H9 (cell line): ENCODE measurements at regions not wholly inside any gene's neighbourhood (a gene's known extent, or its start where the extent isn't known, plus 50 kb on each side); places are given as distances from the start of the nearest gene placed in this dataset.

ENCODE experiments used
- DNase-seq: peaks from one replicate; pipeline ENCODE4 v3.0.0-alpha.2; 2017
- H2AFZ ChIP-seq: one replicate; pipeline ENCODE4 v1.6.1; 2013; ENCODE audit warnings: mild to moderate bottlenecking, low read length, control low read depth, moderate library complexity
- H2AK5ac ChIP-seq: 2 replicates; pipeline ENCODE4 v1.6.1; 2013; ENCODE audit warnings: low read length, control low read depth, mixed read lengths; ENCODE audit not compliant: insufficient read length
- H2BK120ac ChIP-seq: one replicate; pipeline ENCODE4 v1.6.1; 2013; ENCODE audit warnings: low read depth, mild to moderate bottlenecking, low read length, control low read depth, inconsistent platforms; ENCODE audit not compliant: poor library complexity, severe bottlenecking
- H2BK12ac ChIP-seq: 2 replicates; pipeline ENCODE4 v1.6.1; 2013; ENCODE audit warnings: low read length, control low read depth, mixed read lengths, low read depth; ENCODE audit not compliant: insufficient read length
- H2BK15ac ChIP-seq: 2 replicates; pipeline ENCODE4 v1.6.1; 2013; ENCODE audit warnings: low read depth, low read length, control low read depth
- H2BK20ac ChIP-seq: one replicate; pipeline ENCODE4 v1.6.1; 2013; ENCODE audit warnings: low read depth, mild to moderate bottlenecking, low read length, control low read depth, inconsistent platforms; ENCODE audit not compliant: poor library complexity, severe bottlenecking
- H2BK5ac ChIP-seq: 2 replicates; pipeline ENCODE4 v1.6.1; 2013; ENCODE audit warnings: low read length, control low read depth, mixed read lengths; ENCODE audit not compliant: insufficient read length
- H3K14ac ChIP-seq: 2 replicates; pipeline ENCODE4 v1.6.1; 2013; ENCODE audit warnings: low read length, control low read depth; ENCODE audit not compliant: insufficient read depth
- H3K18ac ChIP-seq: 2 replicates; pipeline ENCODE4 v1.6.1; 2013; ENCODE audit warnings: low read depth, mild to moderate bottlenecking, mixed read lengths, low read length, control low read depth; ENCODE audit not compliant: insufficient read length
- H3K23ac ChIP-seq: 2 replicates; pipeline ENCODE4 v1.6.1; 2013; ENCODE audit warnings: low read length, control low read depth, mixed read lengths, low read depth; ENCODE audit not compliant: insufficient read length
- H3K23me2 ChIP-seq: 2 replicates; pipeline ENCODE4 v1.6.1; 2013; ENCODE audit warnings: low read depth, mild to moderate bottlenecking, mixed read lengths, low read length, control low read depth; ENCODE audit not compliant: insufficient read length, poor library complexity, severe bottlenecking
- H3K27ac ChIP-seq: 2 replicates; pipeline ENCODE4 v1.5.1; 2013; ENCODE audit warnings: low read length, control low read depth, mixed read lengths, low read depth; ENCODE audit not compliant: insufficient read length
- H3K27me3 ChIP-seq: 2 replicates; pipeline ENCODE4 v1.6.1; 2013; ENCODE audit warnings: low read length, control low read depth, inconsistent platforms; ENCODE audit not compliant: insufficient read depth
- H3K4ac ChIP-seq: 2 replicates; pipeline ENCODE4 v1.6.1; 2013; ENCODE audit warnings: low read depth, mild to moderate bottlenecking, control low read depth, inconsistent platforms, low read length, moderate library complexity
- H3K4me1 ChIP-seq: 2 replicates; pipeline ENCODE4 v1.6.1; 2013; ENCODE audit warnings: low read length, control low read depth, inconsistent platforms; ENCODE audit not compliant: insufficient read depth
- H3K4me2 ChIP-seq: 2 replicates; pipeline ENCODE4 v1.6.1; 2013; ENCODE audit warnings: low read length, control low read depth, mixed read lengths; ENCODE audit not compliant: insufficient read length, insufficient read depth
- H3K56ac ChIP-seq: 2 replicates; pipeline ENCODE4 v1.6.1; 2013; ENCODE audit warnings: low read depth, mild to moderate bottlenecking, mixed read lengths, low read length, control low read depth; ENCODE audit not compliant: insufficient read length
- H3K79me1 ChIP-seq: 2 replicates; pipeline ENCODE4 v1.6.1; 2013; ENCODE audit warnings: low read depth, mild to moderate bottlenecking, moderate library complexity, low read length, control low read depth, inconsistent platforms; ENCODE audit not compliant: insufficient read depth, poor library complexity, severe bottlenecking
- H3K79me2 ChIP-seq: 2 replicates; pipeline ENCODE4 v1.6.1; 2013; ENCODE audit warnings: low read length, control low read depth, inconsistent platforms; ENCODE audit not compliant: insufficient read depth
- H3K9ac ChIP-seq: 2 replicates; pipeline ENCODE4 v1.6.1; 2013; ENCODE audit warnings: low read length, control low read depth, mixed read lengths; ENCODE audit not compliant: insufficient read length; ENCODE audit errors: extremely low read depth
- H3K9me3 ChIP-seq: one replicate; pipeline ENCODE4 v1.6.1; 2013; ENCODE audit warnings: low read depth, low read length, inconsistent platforms; ENCODE audit not compliant: control insufficient read depth
- H3T11ph ChIP-seq: one replicate; pipeline ENCODE4 v1.6.1; 2013; ENCODE audit warnings: mild to moderate bottlenecking, low read length, control low read depth, inconsistent platforms
- H4K20me1 ChIP-seq: one replicate; pipeline ENCODE4 v1.6.1; 2013; ENCODE audit not compliant: control insufficient read depth, insufficient read length, insufficient read depth
- H4K5ac ChIP-seq: 2 replicates; pipeline ENCODE4 v1.6.1; 2013; ENCODE audit warnings: low read depth, mild to moderate bottlenecking, mixed read lengths, low read length, control low read depth; ENCODE audit not compliant: insufficient read length
- H4K8ac ChIP-seq: replicated peaks from 2 replicates; pipeline ENCODE4 v1.6.1; 2013; ENCODE audit warnings: low read length, control low read depth, mixed read lengths, low read depth; ENCODE audit not compliant: insufficient read length
- H4K91ac ChIP-seq: 2 replicates; pipeline ENCODE4 v1.6.1; 2013; ENCODE audit warnings: low read depth, mild to moderate bottlenecking, moderate library complexity, mixed read lengths, low read length, control low read depth; ENCODE audit not compliant: insufficient read length
- H3K27ac Mint-ChIP-seq, 3 experiments: 2 replicates in 2 of 3; 3 replicates in 1 of 3; pipeline ENCODE4 v1.8.0; 2020 to 2021; ENCODE audit warnings: mixed read lengths in 3 of 3, mild to moderate bottlenecking in 1 of 3, moderate library complexity in 1 of 3
- H3K27me3 Mint-ChIP-seq: 2 replicates; pipeline ENCODE4 v1.8.0; 2021; ENCODE audit warnings: low read depth, mild to moderate bottlenecking, moderate library complexity, mixed read lengths
- H3K36me3 Mint-ChIP-seq, 3 experiments: 2 replicates in 2 of 3; 3 replicates in 1 of 3; pipeline ENCODE4 v1.8.0; 2020 to 2021; ENCODE audit warnings: low read depth in 3 of 3, mixed read lengths in 3 of 3; ENCODE audit not compliant: insufficient read depth in 1 of 3
- H3K4me1 Mint-ChIP-seq, 2 experiments: 2 replicates each; pipeline ENCODE4 v1.8.0; 2020; ENCODE audit warnings: mixed read lengths in 2 of 2
- H3K4me3 Mint-ChIP-seq, 2 experiments: 2 replicates in 1 of 2; 3 replicates in 1 of 2; pipeline ENCODE4 v1.8.0; 2020 to 2021; ENCODE audit warnings: mild to moderate bottlenecking in 2 of 2, mixed read lengths in 2 of 2, moderate library complexity in 1 of 2
- H3K9me3 Mint-ChIP-seq, 2 experiments: 2 replicates in 1 of 2; 3 replicates in 1 of 2; pipeline ENCODE4 v1.8.0; 2020; ENCODE audit warnings: mild to moderate bottlenecking in 2 of 2, mixed read lengths in 2 of 2, moderate library complexity in 1 of 2
- WGBS: extraction: QIAGEN DNeasy Blood & Tissue Kit; methylation state at CpG from one replicate; pipeline ENCODE4 v1.1.7; 2013; ENCODE audit warnings: missing lambda C conversion rate, low lambda C conversion rate, mixed read lengths; ENCODE audit not compliant: insufficient read length; ENCODE audit errors: extremely low coverage; 5-methylcytosine and 5-hydroxymethylcytosine counted together
- TF ChIP-seq, protein P1 (sequence below): fragments of 200-600 bp; sonication (generic); conservative IDR thresholded peaks from 3 replicates; pipeline ENCODE4 v1.8.0; 2021; ENCODE audit warnings: antibody characterized with exemption, mild to moderate bottlenecking

DNA sequence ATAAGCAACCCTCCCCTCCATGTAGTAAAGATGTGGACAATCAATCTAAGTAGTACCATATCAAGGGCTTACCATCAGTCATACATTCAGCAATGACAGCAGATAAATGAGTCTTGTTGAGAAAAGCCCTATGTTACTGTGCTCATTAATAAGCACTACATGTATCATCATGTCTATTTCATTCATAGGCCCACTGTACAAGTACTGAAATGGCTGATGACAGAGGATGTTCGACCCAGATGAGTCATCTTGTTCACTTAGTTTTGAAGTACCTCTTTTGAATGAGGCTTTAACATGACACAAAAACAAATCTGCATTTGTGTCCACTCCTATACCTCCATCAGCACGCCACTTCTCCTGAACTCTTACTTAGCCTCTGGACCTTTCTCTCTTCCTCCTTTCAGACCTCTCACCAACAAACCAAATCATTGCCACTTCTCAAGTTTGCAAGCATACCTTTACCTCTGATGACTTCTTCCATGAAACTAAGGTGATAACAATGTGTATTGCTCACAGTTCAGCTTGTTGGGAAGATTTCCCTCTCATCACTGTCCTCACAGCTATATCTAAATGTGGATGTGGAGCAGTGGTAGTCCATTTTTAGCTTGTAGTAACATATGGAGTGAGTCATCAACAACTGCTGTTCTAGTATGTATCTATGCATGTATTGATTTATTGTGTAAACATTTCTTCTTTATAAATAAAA, 921.0 kb upstream of the SLC39A10 start:
- no peak overlapping the region for H3K27ac Mint-ChIP-seq
- Histone ChIP-seq H4K20me1 (no peaks in the 10 kb centered on the region), H2BK12ac (no peak overlapping the region), H4K91ac (no peak overlapping the region), H3K4ac (no peak overlapping the region), H2BK15ac (no peak overlapping the region), H3K9me3 (no peaks in the 10 kb centered on the region), H4K8ac (no peak overlapping the region), H3K79me2 (no peaks in the 10 kb centered on the region), H3K79me1 (no peaks in the 10 kb centered on the region), H2BK20ac (no peak overlapping the region), H2BK120ac (no peak overlapping the region), H3K18ac (no peak overlapping the region), H4K5ac (no peak overlapping the region), H3K23me2 (no peaks in the 10 kb centered on the region), H3K27ac (no peak overlapping the region), H2BK5ac (no peak overlapping the region), H3K4me2 (no peak overlapping the region), H3T11ph (no peak overlapping the region), H3K23ac (no peak overlapping the region), H2AFZ (no peak overlapping the region), H3K9ac (no peak overlapping the region), H3K56ac (no peak overlapping the region), H3K14ac (no peak overlapping the region), H3K4me1 (no peaks in the 10 kb centered on the region), H2AK5ac (no peak overlapping the region), H3K27me3 (no peaks in the 10 kb centered on the region)
- H3K27me3 Mint-ChIP-seq, result no peaks in the 10 kb centered on the region
- H3K36me3 Mint-ChIP-seq, result no peaks in the 10 kb centered on the region
- no peak overlapping the region for H3K4me3 Mint-ChIP-seq
- no CpG with 5 or more reads among the region's 2 CpGs for WGBS
- no peak for DNase-seq
- H3K9me3 Mint-ChIP-seq, result peaks cover 0 to 2% of the 10 kb centered on the region in 2 experiments; a peak in 3 of 5 replicates
- TF ChIP-seq, protein P1, sequence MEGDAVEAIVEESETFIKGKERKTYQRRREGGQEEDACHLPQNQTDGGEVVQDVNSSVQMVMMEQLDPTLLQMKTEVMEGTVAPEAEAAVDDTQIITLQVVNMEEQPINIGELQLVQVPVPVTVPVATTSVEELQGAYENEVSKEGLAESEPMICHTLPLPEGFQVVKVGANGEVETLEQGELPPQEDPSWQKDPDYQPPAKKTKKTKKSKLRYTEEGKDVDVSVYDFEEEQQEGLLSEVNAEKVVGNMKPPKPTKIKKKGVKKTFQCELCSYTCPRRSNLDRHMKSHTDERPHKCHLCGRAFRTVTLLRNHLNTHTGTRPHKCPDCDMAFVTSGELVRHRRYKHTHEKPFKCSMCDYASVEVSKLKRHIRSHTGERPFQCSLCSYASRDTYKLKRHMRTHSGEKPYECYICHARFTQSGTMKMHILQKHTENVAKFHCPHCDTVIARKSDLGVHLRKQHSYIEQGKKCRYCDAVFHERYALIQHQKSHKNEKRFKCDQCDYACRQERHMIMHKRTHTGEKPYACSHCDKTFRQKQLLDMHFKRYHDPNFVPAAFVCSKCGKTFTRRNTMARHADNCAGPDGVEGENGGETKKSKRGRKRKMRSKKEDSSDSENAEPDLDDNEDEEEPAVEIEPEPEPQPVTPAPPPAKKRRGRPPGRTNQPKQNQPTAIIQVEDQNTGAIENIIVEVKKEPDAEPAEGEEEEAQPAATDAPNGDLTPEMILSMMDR, result no peak
- no peaks in the 10 kb centered on the region for H3K4me1 Mint-ChIP-seq
